Vagina (tissue), 2 donors: ENCODE measurements at regions not wholly inside any gene's neighbourhood (a gene's known extent, or its start where the extent isn't known, plus 50 kb on each side); places are given as distances from the start of the nearest gene placed in this dataset.

Experiments
- POLR2AphosphoS5 ChIP-seq, 2 donors: sonication (generic); formaldehyde crosslinking; IDR thresholded peaks; one replicate each; pipeline ENCODE4 v1.9.0; 2017; ENCODE audit warnings: antibody characterized with exemption in 2 of 2, mild to moderate bottlenecking in 2 of 2, low read depth in 1 of 2; ENCODE audit not compliant: insufficient read depth in 1 of 2
- TF ChIP-seq, protein P1 (sequence below), 3 experiments: fragments of 450-650 bp in 2 of 3; fragments of 200-600 bp in 1 of 3; sonication (generic) in 1 of 3; IDR thresholded peaks; one replicate each; pipeline ENCODE4 v1.5.1; 2017 to 2019; ENCODE audit warnings: antibody characterized with exemption in 3 of 3, mild to moderate bottlenecking in 2 of 3, moderate library complexity in 2 of 3

DNA sequence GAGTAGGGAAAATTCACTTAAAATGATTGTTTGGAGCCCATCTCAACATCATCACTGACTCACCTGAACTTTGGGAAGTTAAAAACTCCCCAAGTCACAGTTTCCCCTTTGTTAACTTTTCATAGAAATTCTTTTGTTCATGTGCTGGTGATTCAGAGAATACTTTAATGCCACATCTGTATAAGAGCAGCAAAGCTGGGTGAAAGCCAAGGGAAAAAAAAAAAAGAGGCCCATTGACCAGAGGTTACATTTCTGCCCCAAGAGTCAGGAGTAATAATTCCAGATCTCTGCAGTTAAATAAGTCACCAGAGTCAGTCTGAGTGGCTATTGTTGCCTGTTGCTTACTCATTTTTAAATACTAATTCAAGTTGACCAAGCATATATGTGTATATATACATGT is 136.4 kb upstream of the LGR5 start:
- TF ChIP-seq POLR2AphosphoS5 (IDR thresholded peaks at IDR 0.05; ENCODE audit: insufficient read depth in 1 of 2, low read depth in 1 of 2) = no peak
- TF ChIP-seq, protein P1, sequence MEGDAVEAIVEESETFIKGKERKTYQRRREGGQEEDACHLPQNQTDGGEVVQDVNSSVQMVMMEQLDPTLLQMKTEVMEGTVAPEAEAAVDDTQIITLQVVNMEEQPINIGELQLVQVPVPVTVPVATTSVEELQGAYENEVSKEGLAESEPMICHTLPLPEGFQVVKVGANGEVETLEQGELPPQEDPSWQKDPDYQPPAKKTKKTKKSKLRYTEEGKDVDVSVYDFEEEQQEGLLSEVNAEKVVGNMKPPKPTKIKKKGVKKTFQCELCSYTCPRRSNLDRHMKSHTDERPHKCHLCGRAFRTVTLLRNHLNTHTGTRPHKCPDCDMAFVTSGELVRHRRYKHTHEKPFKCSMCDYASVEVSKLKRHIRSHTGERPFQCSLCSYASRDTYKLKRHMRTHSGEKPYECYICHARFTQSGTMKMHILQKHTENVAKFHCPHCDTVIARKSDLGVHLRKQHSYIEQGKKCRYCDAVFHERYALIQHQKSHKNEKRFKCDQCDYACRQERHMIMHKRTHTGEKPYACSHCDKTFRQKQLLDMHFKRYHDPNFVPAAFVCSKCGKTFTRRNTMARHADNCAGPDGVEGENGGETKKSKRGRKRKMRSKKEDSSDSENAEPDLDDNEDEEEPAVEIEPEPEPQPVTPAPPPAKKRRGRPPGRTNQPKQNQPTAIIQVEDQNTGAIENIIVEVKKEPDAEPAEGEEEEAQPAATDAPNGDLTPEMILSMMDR (IDR thresholded peaks at IDR 0.05) = no peak
